Breast epithelium (tissue), 4 donors: ENCODE measurements at regions not wholly inside any gene's neighbourhood (a gene's known extent, or its start where the extent isn't known, plus 50 kb on each side); places are given as distances from the start of the nearest gene placed in this dataset.

Experiments
- DNase-seq, 2 donors: peaks; one replicate each; pipeline ENCODE4 v3.0.0-alpha.2; 2019; ENCODE audit warnings: low spot score in 2 of 2
- H3K27ac ChIP-seq, 2 donors: fragments of 200-600 bp; sonication (generic) in 1 of 2; one replicate each; pipeline ENCODE4 v1.5.1; 2016 to 2019; ENCODE audit warnings: mild to moderate bottlenecking in 1 of 2
- H3K27me3 ChIP-seq, 2 donors: fragments of 200-600 bp; sonication (generic) in 1 of 2; one replicate each; pipeline versions ENCODE4 v1.5.1 to v1.6.0; 2017 to 2019; ENCODE audit warnings: control low read depth in 1 of 2, mild to moderate bottlenecking in 1 of 2
- H3K36me3 ChIP-seq: fragments of 200-600 bp; one replicate; pipeline ENCODE4 v1.5.1; 2019
- H3K4me1 ChIP-seq, 2 donors: fragments of 200-600 bp; sonication (generic); one replicate each; pipeline ENCODE4 v1.5.1; 2016 to 2019; ENCODE audit warnings: control low read depth in 1 of 2
- H3K4me3 ChIP-seq, 3 donors: fragments of 200-600 bp; sonication (generic); 1 replicate in 2 of 3; 2 replicates in 1 of 3; pipeline ENCODE4 v1.5.1; 2016 to 2019; ENCODE audit warnings: mild to moderate bottlenecking in 3 of 3, moderate library complexity in 2 of 3
- H3K9me3 ChIP-seq, 2 donors: fragments of 200-600 bp; sonication (generic) in 1 of 2; one replicate each; pipeline ENCODE4 v1.5.1; 2016 to 2019; ENCODE audit warnings: control low read depth in 1 of 2
- CTCF ChIP-seq, 3 donors: fragments of 450-650 bp; IDR thresholded peaks; one replicate each; pipeline ENCODE4 v1.5.1; 2016 to 2017; ENCODE audit warnings: antibody characterized with exemption in 3 of 3, mild to moderate bottlenecking in 3 of 3, moderate library complexity in 3 of 3
- POLR2A ChIP-seq: fragments of 450-650 bp; IDR thresholded peaks from one replicate; pipeline ENCODE4 v1.6.1; 2016; ENCODE audit warnings: antibody characterized with exemption, mild to moderate bottlenecking, moderate library complexity
- POLR2AphosphoS5 ChIP-seq, 3 donors: sonication (generic); formaldehyde crosslinking; IDR thresholded peaks; one replicate each; pipeline ENCODE4 v1.6.1; 2017; ENCODE audit warnings: antibody characterized with exemption in 3 of 3
- intact Hi-C: fragments of 100-400 bp; cut with DNase I; formaldehyde crosslinking; loops from one replicate; pipeline ENCODE4 v1.15.1; 2023; ENCODE audit warnings: low total_unique reads

- intact Hi-C loops: no loop called here
Observed at GRCh38 chr2:16034975-16035746, 94.8 kb downstream of the MYCN start.

GRCh38 chr2:16034151-16034974 lies 94.0 kb downstream of the MYCN start:
- intact Hi-C loops: no loop called here
- no peak for DNase-seq
- TF ChIP-seq POLR2A: no peak
- TF ChIP-seq CTCF (IDR thresholded peaks at IDR 0.05): no peak
- no peak for TF ChIP-seq POLR2AphosphoS5 (IDR thresholded peaks at IDR 0.05)
- no peaks in the 10 kb centered on the region for H3K36me3 ChIP-seq
- no peaks in the 10 kb centered on the region for H3K9me3 ChIP-seq
- no peak overlapping the region for H3K4me3 ChIP-seq
- H3K4me1 ChIP-seq: no peaks in the 10 kb centered on the region
- no peaks in the 10 kb centered on the region for H3K27me3 ChIP-seq
- H3K27ac ChIP-seq: no peak overlapping the region

More at GRCh38 chr2:16034975-16035746, 94.8 kb downstream of the MYCN start:
- no peak for DNase-seq
- H3K36me3 ChIP-seq: no peaks in the 10 kb centered on the region
- no peaks in the 10 kb centered on the region for H3K4me1 ChIP-seq
- TF ChIP-seq POLR2AphosphoS5 (IDR thresholded peaks at IDR 0.05): no peak
- TF ChIP-seq POLR2A: no peak
- TF ChIP-seq CTCF (IDR thresholded peaks at IDR 0.05): no peak
- H3K27me3 ChIP-seq: no peaks in the 10 kb centered on the region
- H3K9me3 ChIP-seq: no peaks in the 10 kb centered on the region
- H3K4me3 ChIP-seq: no peak overlapping the region
- H3K27ac ChIP-seq: no peak overlapping the region

GRCh38 chr2:16033032-16033293 lies 92.6 kb downstream of the MYCN start:
- no peaks in the 10 kb centered on the region for H3K27me3 ChIP-seq
- intact Hi-C loops: no loop called here
- TF ChIP-seq CTCF (IDR thresholded peaks at IDR 0.05) (no peak), POLR2A (no peak), POLR2AphosphoS5 (IDR thresholded peaks at IDR 0.05) (no peak)
- no peaks in the 10 kb centered on the region for H3K9me3 ChIP-seq
- no peak overlapping the region for H3K4me3 ChIP-seq
- H3K36me3 ChIP-seq: no peaks in the 10 kb centered on the region
- no peaks in the 10 kb centered on the region for H3K4me1 ChIP-seq
- no peak for DNase-seq
- no peak overlapping the region for H3K27ac ChIP-seq

GRCh38 chr2:16032282-16033031 lies 92.1 kb downstream of the MYCN start:
- intact Hi-C loops: no loop called here
- Histone ChIP-seq H3K27me3 (no peaks in the 10 kb centered on the region), H3K9me3 (no peaks in the 10 kb centered on the region), H3K36me3 (no peaks in the 10 kb centered on the region), H3K4me1 (no peaks in the 10 kb centered on the region), H3K27ac (no peak overlapping the region), H3K4me3 (no peak overlapping the region)
- DNase-seq: no peak
- no peak for TF ChIP-seq POLR2A
- TF ChIP-seq POLR2AphosphoS5 (IDR thresholded peaks at IDR 0.05): no peak
- TF ChIP-seq CTCF (IDR thresholded peaks at IDR 0.05): no peak

- Histone ChIP-seq H3K4me1 (no peaks in the 10 kb centered on the region), H3K27me3 (no peaks in the 10 kb centered on the region), H3K9me3 (no peaks in the 10 kb centered on the region), H3K36me3 (no peaks in the 10 kb centered on the region), H3K27ac (no peak overlapping the region), H3K4me3 (no peak overlapping the region)
- intact Hi-C loops: no loop called here
- TF ChIP-seq POLR2AphosphoS5 (IDR thresholded peaks at IDR 0.05): no peak
- no peak for TF ChIP-seq POLR2A
- no peak for TF ChIP-seq CTCF (IDR thresholded peaks at IDR 0.05)
- DNase-seq: peak; percentile 47 to 75
Observed at GRCh38 chr2:16031848-16032159, 91.5 kb downstream of the MYCN start.
